NT2/D1 (cell line): ENCODE measurements at regions not wholly inside any gene's neighbourhood (a gene's known extent, or its start where the extent isn't known, plus 50 kb on each side); places are given as distances from the start of the nearest gene placed in this dataset.

Source experiments
- SUZ12 ChIP-seq: IDR thresholded peaks from 2 replicates; pipeline ENCODE4 v1.6.1; 2011; ENCODE audit not compliant: insufficient read length, insufficient read depth; ENCODE audit errors: extremely low read depth
- YY1 ChIP-seq: IDR thresholded peaks from 2 replicates; pipeline ENCODE4 v1.6.1; 2011; ENCODE audit not compliant: insufficient read length, insufficient read depth
- ZNF274 ChIP-seq: IDR thresholded peaks from 2 replicates; pipeline ENCODE4 v1.6.1; 2011; ENCODE audit warnings: mild to moderate bottlenecking, low read depth, low read length

DNA sequence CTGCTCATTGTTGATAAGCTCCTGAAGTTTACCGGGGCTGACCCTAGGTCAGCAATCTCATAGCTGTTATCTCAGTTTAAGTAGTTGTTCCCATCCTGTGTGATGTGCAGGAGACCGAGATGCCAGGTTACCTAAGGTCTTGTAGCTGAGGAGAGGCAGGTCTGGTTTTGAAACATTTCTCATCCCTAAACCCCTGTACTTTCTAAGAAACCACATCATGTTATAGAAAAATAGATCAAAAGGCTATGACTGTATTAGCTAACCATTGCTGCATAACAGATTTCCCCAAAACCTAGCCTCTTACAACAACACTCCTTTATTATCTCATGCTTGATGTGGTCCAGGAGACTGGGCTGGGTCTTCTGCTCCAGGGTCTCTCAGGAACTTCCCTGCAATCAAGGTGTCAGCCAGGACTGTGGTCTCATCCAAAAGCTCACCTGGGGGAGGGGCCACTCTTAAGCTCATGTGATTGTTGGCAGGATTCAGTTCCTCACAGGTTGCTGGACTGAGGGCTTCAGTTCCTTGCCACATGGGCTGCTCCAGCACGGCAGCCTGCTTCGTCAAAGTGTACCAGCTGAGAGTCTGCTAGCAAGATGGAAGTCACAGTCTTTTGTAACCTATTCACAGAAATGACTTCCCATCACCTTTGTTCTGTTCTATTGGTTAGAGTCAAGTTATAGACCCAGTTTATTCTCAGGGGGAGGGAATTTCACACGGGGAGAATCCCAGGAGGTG lies 60.9 kb upstream of the CLCN4 start:
- TF ChIP-seq YY1 = no peak
- no peak for TF ChIP-seq ZNF274
- no peak for TF ChIP-seq SUZ12
